GM23338 (cell line): ENCODE measurements at regions not wholly inside any gene's neighbourhood (a gene's known extent, or its start where the extent isn't known, plus 50 kb on each side); places are given as distances from the start of the nearest gene placed in this dataset.

Experiments used
- ATAC-seq: fragments of 200-7000 bp; cut with Tn5 transposase; 3 replicates; pipeline ENCODE4 v1.9.1; 2020
- DNase-seq: peaks from one replicate; pipeline ENCODE4 v3.0.0-alpha.2; 2015; ENCODE audit warnings: low spot score
- H2AFZ ChIP-seq: fragments of 200-600 bp; sonication (generic); 2 replicates; pipeline ENCODE4 v1.8.0; 2016; ENCODE audit warnings: antibody characterized with exemption, mild to moderate bottlenecking, moderate library complexity
- H3F3A ChIP-seq: fragments of 200-600 bp; sonication (generic); replicated peaks from 2 replicates; pipeline ENCODE4 v1.8.0; 2017; ENCODE audit warnings: antibody characterized with exemption, mixed run types, low read depth
- H3K27ac ChIP-seq: fragments of 200-600 bp; sonication (generic); 2 replicates; pipeline ENCODE4 v1.6.1; 2016; ENCODE audit warnings: low read depth
- H3K27me3 ChIP-seq: fragments of 200-600 bp; sonication (generic); 2 replicates; pipeline ENCODE4 v1.8.0; 2016; ENCODE audit warnings: mild to moderate bottlenecking, mixed run types, moderate library complexity; ENCODE audit not compliant: insufficient read depth
- H3K36me3 ChIP-seq: fragments of 200-600 bp; sonication (generic); 2 replicates; pipeline ENCODE4 v1.8.0; 2016; ENCODE audit warnings: mild to moderate bottlenecking; ENCODE audit not compliant: insufficient read depth
- H3K4me1 ChIP-seq: fragments of 200-600 bp; sonication (generic); 2 replicates; pipeline ENCODE4 v1.8.0; 2016; ENCODE audit warnings: mild to moderate bottlenecking, moderate library complexity; ENCODE audit not compliant: insufficient read depth
- H3K4me2 ChIP-seq: fragments of 200-600 bp; sonication (generic); 2 replicates; pipeline ENCODE4 v1.7.1; 2017; ENCODE audit warnings: mixed run types
- H3K4me3 ChIP-seq: fragments of 200-600 bp; sonication (generic); 2 replicates; pipeline ENCODE4 v1.6.1; 2016; ENCODE audit warnings: mixed run types
- H3K79me2 ChIP-seq: fragments of 200-600 bp; sonication (generic); replicated peaks from 2 replicates; pipeline ENCODE4 v1.8.0; 2017; ENCODE audit warnings: mild to moderate bottlenecking; ENCODE audit not compliant: insufficient read depth
- H3K9me2 ChIP-seq: fragments of 200-600 bp; sonication (generic); 2 replicates; pipeline ENCODE4 v1.8.0; 2017; ENCODE audit not compliant: insufficient read depth
- H4K20me1 ChIP-seq: fragments of 200-600 bp; sonication (generic); replicated peaks from 2 replicates; pipeline ENCODE4 v1.8.0; 2017; ENCODE audit warnings: mild to moderate bottlenecking; ENCODE audit not compliant: insufficient read depth
- H3K27ac Mint-ChIP-seq: 2 replicates; pipeline ENCODE4 v1.8.0; 2020; ENCODE audit warnings: inconsistent platforms, mild to moderate bottlenecking, moderate library complexity, mixed read lengths
- H3K27me3 Mint-ChIP-seq: 3 replicates; pipeline ENCODE4 v1.8.0; 2022; ENCODE audit warnings: low read depth, mild to moderate bottlenecking, moderate library complexity, mixed read lengths, inconsistent platforms; ENCODE audit not compliant: insufficient read depth, poor library complexity
- H3K36me3 Mint-ChIP-seq: 3 replicates; pipeline ENCODE4 v1.8.0; 2021; ENCODE audit warnings: low read depth, mild to moderate bottlenecking, inconsistent platforms, moderate library complexity, mixed read lengths
- H3K4me1 Mint-ChIP-seq: 3 replicates; pipeline ENCODE4 v1.8.0; 2020; ENCODE audit warnings: mild to moderate bottlenecking, inconsistent platforms, mixed read lengths
- H3K4me3 Mint-ChIP-seq: 3 replicates; pipeline ENCODE4 v1.8.0; 2021; ENCODE audit warnings: moderate library complexity, mild to moderate bottlenecking, inconsistent platforms, mixed read lengths
- H3K9me3 Mint-ChIP-seq: 3 replicates; pipeline ENCODE4 v1.8.0; 2020; ENCODE audit warnings: moderate library complexity, mild to moderate bottlenecking, inconsistent platforms, mixed read lengths
- CREB1 ChIP-seq: fragments of 250-450 bp; sonication (Bioruptor Pico); IDR thresholded peaks from 2 replicates; pipeline ENCODE4 v1.5.0; 2020; ENCODE audit warnings: low read depth, mild to moderate bottlenecking, moderate library complexity
- CTCF ChIP-seq, 2 experiments: fragments of 200-600 bp in 1 of 2; sonication (generic) in 1 of 2; conservative IDR thresholded peaks; 2 replicates each; pipeline versions ENCODE4 v1.5.1 to v1.6.1; 2016 to 2017; ENCODE audit warnings: antibody characterized with exemption in 2 of 2, low read depth in 2 of 2, mild to moderate bottlenecking in 2 of 2, moderate library complexity in 1 of 2
- ETS1 ChIP-seq: IDR thresholded peaks from 2 replicates; pipeline ENCODE4 v1.6.1; 2016; ENCODE audit warnings: antibody characterized with exemption
- EZH2 ChIP-seq: fragments of 200-600 bp; sonication (generic); IDR thresholded peaks from one replicate; pipeline ENCODE4 v1.8.0; 2017; ENCODE audit warnings: antibody characterized with exemption, mild to moderate bottlenecking, low read depth; ENCODE audit not compliant: unreplicated experiment
- EZH2phosphoT487 ChIP-seq: fragments of 200-600 bp; sonication (generic); IDR thresholded peaks from one replicate; pipeline ENCODE4 v1.8.1; 2018; ENCODE audit warnings: antibody characterized with exemption; ENCODE audit not compliant: unreplicated experiment
- JUNB ChIP-seq: IDR thresholded peaks from one replicate; pipeline ENCODE4 v1.6.1; 2016; ENCODE audit warnings: antibody characterized with exemption; ENCODE audit not compliant: unreplicated experiment
- NANOG ChIP-seq: IDR thresholded peaks from 2 replicates; pipeline ENCODE4 v1.6.1; 2016; ENCODE audit warnings: antibody characterized with exemption, borderline replicate concordance
- POLR2AphosphoS5 ChIP-seq: IDR thresholded peaks from 2 replicates; pipeline ENCODE4 v1.6.1; 2016; ENCODE audit warnings: antibody characterized with exemption, low read depth
- STAT1 ChIP-seq: IDR thresholded peaks from one replicate; pipeline ENCODE4 v1.6.1; 2016; ENCODE audit warnings: antibody characterized with exemption; ENCODE audit not compliant: unreplicated experiment
- ZNF114 ChIP-seq: fragments of 250-450 bp; sonication (Bioruptor Pico); IDR thresholded peaks from 2 replicates; pipeline ENCODE4 v1.5.0; 2020; ENCODE audit warnings: mild to moderate bottlenecking, moderate library complexity
- ZNF331 ChIP-seq: fragments of 250-450 bp; sonication (Bioruptor Pico); IDR thresholded peaks from 2 replicates; pipeline ENCODE4 v1.5.0; 2020; ENCODE audit warnings: low read depth, mild to moderate bottlenecking, moderate library complexity
- ZNF462 ChIP-seq: fragments of 250-450 bp; sonication (Bioruptor Pico); IDR thresholded peaks from 2 replicates; pipeline ENCODE4 v1.5.0; 2020; ENCODE audit warnings: mild to moderate bottlenecking, moderate library complexity
- TF ChIP-seq, protein P1 (sequence below): IDR thresholded peaks from one replicate; pipeline ENCODE4 v1.6.1; 2018; ENCODE audit warnings: antibody characterized with exemption; ENCODE audit not compliant: unreplicated experiment

- no peak for DNase-seq
- H3K36me3 ChIP-seq, result no peaks in the 10 kb centered on the region
- ATAC-seq, result no peak
- H3K9me2 ChIP-seq, result no peaks in the 10 kb centered on the region
- TF ChIP-seq NANOG, result no peak
- no peak for TF ChIP-seq CREB1 (CRISPR knock-in tag)
- no peak for TF ChIP-seq EZH2
- no peak for TF ChIP-seq ZNF114 (CRISPR knock-in tag)
- no peak for TF ChIP-seq STAT1
- TF ChIP-seq, protein P1, sequence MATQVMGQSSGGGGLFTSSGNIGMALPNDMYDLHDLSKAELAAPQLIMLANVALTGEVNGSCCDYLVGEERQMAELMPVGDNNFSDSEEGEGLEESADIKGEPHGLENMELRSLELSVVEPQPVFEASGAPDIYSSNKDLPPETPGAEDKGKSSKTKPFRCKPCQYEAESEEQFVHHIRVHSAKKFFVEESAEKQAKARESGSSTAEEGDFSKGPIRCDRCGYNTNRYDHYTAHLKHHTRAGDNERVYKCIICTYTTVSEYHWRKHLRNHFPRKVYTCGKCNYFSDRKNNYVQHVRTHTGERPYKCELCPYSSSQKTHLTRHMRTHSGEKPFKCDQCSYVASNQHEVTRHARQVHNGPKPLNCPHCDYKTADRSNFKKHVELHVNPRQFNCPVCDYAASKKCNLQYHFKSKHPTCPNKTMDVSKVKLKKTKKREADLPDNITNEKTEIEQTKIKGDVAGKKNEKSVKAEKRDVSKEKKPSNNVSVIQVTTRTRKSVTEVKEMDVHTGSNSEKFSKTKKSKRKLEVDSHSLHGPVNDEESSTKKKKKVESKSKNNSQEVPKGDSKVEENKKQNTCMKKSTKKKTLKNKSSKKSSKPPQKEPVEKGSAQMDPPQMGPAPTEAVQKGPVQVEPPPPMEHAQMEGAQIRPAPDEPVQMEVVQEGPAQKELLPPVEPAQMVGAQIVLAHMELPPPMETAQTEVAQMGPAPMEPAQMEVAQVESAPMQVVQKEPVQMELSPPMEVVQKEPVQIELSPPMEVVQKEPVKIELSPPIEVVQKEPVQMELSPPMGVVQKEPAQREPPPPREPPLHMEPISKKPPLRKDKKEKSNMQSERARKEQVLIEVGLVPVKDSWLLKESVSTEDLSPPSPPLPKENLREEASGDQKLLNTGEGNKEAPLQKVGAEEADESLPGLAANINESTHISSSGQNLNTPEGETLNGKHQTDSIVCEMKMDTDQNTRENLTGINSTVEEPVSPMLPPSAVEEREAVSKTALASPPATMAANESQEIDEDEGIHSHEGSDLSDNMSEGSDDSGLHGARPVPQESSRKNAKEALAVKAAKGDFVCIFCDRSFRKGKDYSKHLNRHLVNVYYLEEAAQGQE, result no peak
- TF ChIP-seq POLR2AphosphoS5, result no peak
- no peak for TF ChIP-seq ETS1
- TF ChIP-seq ZNF331 (CRISPR knock-in tag), result no peak
- TF ChIP-seq JUNB, result no peak
- TF ChIP-seq EZH2phosphoT487, result no peak
- TF ChIP-seq ZNF462 (CRISPR knock-in tag), result no peak
- TF ChIP-seq CTCF (conservative IDR thresholded peaks at IDR 0.05; ENCODE audit: low read depth in 2 of 2), result no peak
- H3K27me3 Mint-ChIP-seq, result no peaks in the 10 kb centered on the region
- H3K27ac ChIP-seq, result no peak overlapping the region
- H4K20me1 ChIP-seq, result no peaks in the 10 kb centered on the region
- no peaks in the 10 kb centered on the region for H3K4me1 Mint-ChIP-seq
- H3K4me3 ChIP-seq, result no peak overlapping the region
- no peaks in the 10 kb centered on the region for H3K27me3 ChIP-seq
- H3K4me3 Mint-ChIP-seq, result no peak overlapping the region
- no peak overlapping the region for H2AFZ ChIP-seq
- no peak overlapping the region for H3K4me2 ChIP-seq
- H3F3A ChIP-seq, result no peaks in the 10 kb centered on the region
- no peak overlapping the region for H3K27ac Mint-ChIP-seq
- H3K9me3 Mint-ChIP-seq, result no peaks in the 10 kb centered on the region
- no peaks in the 10 kb centered on the region for H3K79me2 ChIP-seq
- no peaks in the 10 kb centered on the region for H3K36me3 Mint-ChIP-seq
- no peaks in the 10 kb centered on the region for H3K4me1 ChIP-seq
Observed at GRCh38 chr12:88314706-88315105, 172.6 kb downstream of the TMTC3 start.
